ENCODE measurements at regions not wholly inside any gene's neighbourhood (a gene's known extent, or its start where the extent isn't known, plus 50 kb on each side); places are given as distances from the start of the nearest gene placed in this dataset.
"Not testable (repeated sequence)": the region's sequence is repeated elsewhere in the genome, so short reads cannot be mapped to it uniquely, and the experiment has no call there.

DNA sequence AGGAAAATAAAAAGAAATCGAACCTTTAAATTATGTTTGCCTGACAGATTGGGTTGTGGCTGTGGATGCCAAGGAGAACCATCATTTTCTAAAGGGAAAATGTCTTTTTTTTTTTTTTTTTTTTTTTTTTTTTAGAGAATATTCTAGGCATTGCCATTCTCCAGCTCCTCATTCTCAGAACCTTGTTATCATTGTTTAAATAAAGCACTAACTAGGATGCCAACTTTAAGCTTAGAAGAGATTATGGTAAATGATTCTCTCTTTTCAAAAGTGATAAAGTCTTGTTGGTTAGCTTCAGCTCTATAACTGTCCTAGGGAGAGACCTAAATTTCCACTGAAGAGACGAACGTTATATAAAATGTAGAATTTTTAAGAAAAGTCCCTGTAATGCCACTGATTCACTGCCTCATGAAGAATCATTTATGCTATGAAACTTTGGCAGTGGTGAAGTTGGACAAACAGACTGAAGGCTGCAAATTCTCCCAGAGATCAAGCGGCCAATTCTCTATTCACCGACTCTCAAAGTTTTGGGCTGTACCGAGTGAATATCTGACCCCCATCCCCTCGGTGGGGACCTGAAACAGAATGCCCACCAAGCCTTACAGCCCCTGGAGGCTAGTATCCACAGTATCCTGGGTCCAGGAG lies 207.9 kb upstream of the PITRM1 start:
- no peak overlapping the region for H3K27ac ChIP-seq
- TF ChIP-seq, protein P1, sequence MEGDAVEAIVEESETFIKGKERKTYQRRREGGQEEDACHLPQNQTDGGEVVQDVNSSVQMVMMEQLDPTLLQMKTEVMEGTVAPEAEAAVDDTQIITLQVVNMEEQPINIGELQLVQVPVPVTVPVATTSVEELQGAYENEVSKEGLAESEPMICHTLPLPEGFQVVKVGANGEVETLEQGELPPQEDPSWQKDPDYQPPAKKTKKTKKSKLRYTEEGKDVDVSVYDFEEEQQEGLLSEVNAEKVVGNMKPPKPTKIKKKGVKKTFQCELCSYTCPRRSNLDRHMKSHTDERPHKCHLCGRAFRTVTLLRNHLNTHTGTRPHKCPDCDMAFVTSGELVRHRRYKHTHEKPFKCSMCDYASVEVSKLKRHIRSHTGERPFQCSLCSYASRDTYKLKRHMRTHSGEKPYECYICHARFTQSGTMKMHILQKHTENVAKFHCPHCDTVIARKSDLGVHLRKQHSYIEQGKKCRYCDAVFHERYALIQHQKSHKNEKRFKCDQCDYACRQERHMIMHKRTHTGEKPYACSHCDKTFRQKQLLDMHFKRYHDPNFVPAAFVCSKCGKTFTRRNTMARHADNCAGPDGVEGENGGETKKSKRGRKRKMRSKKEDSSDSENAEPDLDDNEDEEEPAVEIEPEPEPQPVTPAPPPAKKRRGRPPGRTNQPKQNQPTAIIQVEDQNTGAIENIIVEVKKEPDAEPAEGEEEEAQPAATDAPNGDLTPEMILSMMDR (conservative IDR thresholded peaks at IDR 0.05; ENCODE audit: low read depth) = no peak
- no peak for DNase-seq (ENCODE audit: low spot score)
- CTCF ChIA-PET = interaction anchor here (0.6 kb wide), 2 partner anchors 98 to 230 kb away, joined by 3 to 4 read pairs; no protein-coding TSS in a partner anchor
- POLR2A ChIA-PET (ENCODE audit: low non-redundant PET) = interaction anchor here (0.6 kb wide), 1 partner anchor 1917 kb away, joined by 3 read pairs; no protein-coding TSS in a partner anchor

DNA sequence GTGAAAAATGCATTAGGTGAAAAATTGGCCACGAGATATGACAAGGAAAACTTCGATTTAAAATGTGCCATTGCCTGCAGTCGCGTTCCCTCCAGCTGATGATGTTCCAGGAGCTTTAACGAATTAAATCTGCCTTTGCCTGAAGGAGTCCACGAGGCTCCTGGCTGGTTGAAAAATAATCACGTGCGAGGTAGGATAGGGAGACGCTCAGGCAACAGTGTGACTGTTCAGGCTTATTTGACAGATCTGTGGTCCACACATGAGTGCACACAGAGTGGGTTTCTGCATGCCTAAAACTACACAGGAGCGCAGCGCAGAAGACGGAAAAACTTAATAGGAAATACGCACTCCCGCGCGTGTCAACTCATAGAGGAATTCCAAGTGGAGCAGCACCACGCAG lies 204.0 kb upstream of the PITRM1 start:
- H3K27ac ChIP-seq = no peak overlapping the region
- no peak for DNase-seq (ENCODE audit: low spot score)
- POLR2A ChIA-PET (ENCODE audit: low non-redundant PET) = no interaction called here
- CTCF ChIA-PET = no interaction called here
- TF ChIP-seq, protein P1 (conservative IDR thresholded peaks at IDR 0.05; ENCODE audit: low read depth) = no peak

DNA sequence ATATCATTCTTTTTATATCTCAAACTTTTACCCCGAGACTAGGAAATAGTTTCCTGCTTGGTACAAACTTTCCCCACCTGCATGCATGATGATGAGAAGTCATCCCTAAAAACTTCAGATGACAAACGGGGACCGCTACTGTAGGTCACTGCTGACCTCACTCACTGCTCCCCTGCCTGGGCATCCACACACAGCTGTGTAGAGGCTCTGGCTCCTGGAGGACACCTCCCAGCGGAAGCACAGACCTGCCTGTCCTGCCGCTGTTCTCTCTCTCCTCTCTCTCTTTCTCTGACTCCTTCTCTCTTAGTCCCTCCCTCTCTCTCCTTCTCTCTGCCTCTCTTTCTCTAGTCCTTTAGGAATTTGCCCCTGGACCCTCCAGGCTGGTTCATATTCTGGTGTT lies 202.9 kb upstream of the PITRM1 start:
- no peak for DNase-seq (ENCODE audit: low spot score)
- CTCF ChIA-PET = no interaction called here
- POLR2A ChIA-PET (ENCODE audit: low non-redundant PET) = no interaction called here
- TF ChIP-seq, protein P1 (conservative IDR thresholded peaks at IDR 0.05; ENCODE audit: low read depth) = no peak
- no peak overlapping the region for H3K27ac ChIP-seq

DNA sequence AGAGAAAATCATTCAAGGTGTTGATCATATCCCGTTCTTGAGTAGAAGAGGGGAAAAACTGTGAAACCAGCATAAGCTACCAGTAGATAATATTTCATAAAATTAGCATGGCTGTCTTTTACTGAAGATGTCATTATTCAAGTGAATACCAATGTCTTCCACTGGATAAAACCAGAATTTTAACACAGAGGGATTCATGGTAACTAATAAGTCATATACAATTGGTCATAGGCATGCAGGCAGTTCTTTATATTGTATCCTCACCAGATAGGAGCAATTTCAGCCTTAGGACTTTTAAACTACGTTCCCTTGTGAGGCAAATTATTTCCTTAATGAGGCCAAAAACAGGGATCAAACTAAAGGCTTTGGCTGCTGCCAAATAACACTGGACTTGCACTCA lies 202.3 kb upstream of the PITRM1 start:
- TF ChIP-seq, protein P1 (conservative IDR thresholded peaks at IDR 0.05; ENCODE audit: low read depth) = no peak
- POLR2A ChIA-PET (ENCODE audit: low non-redundant PET) = no interaction called here
- H3K27ac ChIP-seq = no peak overlapping the region
- no peak for DNase-seq (ENCODE audit: low spot score)
- CTCF ChIA-PET = no interaction called here

DNA sequence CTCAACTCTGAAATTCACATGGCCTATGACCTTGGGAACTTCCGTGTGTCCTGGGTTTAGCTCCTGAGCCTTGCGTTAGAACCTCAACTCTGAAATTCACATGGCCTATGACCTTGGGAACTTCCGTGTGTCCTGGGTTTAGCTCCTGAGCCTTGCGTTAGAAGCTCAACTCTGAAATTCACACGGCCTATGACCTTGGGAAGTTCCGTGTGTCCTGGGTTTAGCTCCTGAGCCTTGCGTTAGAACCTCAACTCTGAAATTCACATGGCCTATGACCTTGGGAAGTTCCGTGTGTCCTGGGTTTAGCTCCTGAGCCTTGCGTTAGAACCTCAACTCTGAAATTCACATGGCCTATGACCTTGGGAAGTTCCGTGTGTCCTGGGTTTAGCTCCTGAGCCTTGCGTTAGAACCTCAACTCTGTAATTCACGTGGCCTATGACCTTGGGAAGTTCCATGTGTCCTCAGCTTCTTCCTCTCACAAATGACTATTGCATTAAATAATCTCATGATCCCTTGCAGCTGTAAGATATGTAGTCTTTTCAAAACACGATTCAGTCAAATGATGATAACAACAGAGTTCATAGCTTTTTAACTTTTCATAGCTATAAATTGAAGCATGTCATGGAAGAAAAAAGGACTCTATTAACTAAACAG lies 200.9 kb upstream of the PITRM1 start:
- POLR2A ChIA-PET (ENCODE audit: low non-redundant PET); CTCF ChIA-PET; DNase-seq (ENCODE audit: low spot score); H3K27ac ChIP-seq: not testable (repeated sequence)

DNA sequence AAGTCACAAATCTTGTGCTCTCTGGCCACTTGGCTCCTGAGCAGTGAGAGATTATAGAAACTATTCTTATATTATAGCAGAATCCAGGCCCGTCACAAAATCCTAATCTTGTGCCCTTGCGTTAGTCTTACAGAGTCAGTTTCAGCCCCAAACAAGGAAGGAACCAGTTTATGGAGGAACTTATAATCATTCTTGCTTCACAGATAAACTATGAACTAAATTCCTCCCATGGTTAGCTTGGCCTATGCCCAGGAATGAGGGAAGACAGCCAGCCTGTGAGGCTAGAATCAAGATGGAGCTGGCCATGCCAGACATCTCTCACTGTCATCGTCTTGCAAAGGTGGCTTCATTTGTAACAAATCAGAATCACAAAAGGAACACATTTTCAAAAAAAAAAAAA lies 199.7 kb upstream of the PITRM1 start:
- no peak overlapping the region for H3K27ac ChIP-seq
- CTCF ChIA-PET = no interaction called here
- TF ChIP-seq, protein P1 (conservative IDR thresholded peaks at IDR 0.05; ENCODE audit: low read depth) = no peak
- DNase-seq (ENCODE audit: low spot score) = no peak
- POLR2A ChIA-PET (ENCODE audit: low non-redundant PET) = no interaction called here

DNA sequence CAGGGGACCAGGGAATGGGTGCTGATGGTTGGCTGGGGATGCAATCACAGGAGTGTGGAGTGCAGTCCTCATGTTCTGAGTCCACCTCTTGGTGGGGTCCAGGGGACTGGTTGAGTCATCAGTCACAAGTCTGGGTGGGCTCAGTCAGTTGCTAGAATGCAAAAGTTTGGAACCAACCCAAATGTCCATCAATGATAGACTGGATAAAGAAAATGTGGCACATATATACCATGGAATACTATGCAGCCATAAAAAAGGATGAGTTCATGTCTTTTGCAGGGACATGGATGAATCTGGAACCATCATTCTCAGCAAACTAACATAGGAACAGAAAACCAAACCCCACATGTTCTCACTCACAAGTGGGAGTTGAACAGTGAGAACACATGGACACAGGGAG lies 199.0 kb upstream of the PITRM1 start:
- CTCF ChIA-PET; DNase-seq (ENCODE audit: low spot score); POLR2A ChIA-PET (ENCODE audit: low non-redundant PET): not testable (repeated sequence)

More for the DNA sequence above, 199.0 kb upstream of the PITRM1 start:
- H3K27ac ChIP-seq = not testable (repeated sequence)
